Tibial nerve (tissue), 3 donors: ENCODE measurements at regions not wholly inside any gene's neighbourhood (a gene's known extent, or its start where the extent isn't known, plus 50 kb on each side); places are given as distances from the start of the nearest gene placed in this dataset.

Source experiments
- CTCF ChIP-seq, 5 experiments: fragments of 200-600 bp in 3 of 5; fragments of 450-650 bp in 2 of 5; sonication (generic) in 3 of 5; IDR thresholded peaks; one replicate each; pipeline ENCODE4 v1.5.1; 2016 to 2019; ENCODE audit warnings: antibody characterized with exemption in 5 of 5, mild to moderate bottlenecking in 3 of 5, moderate library complexity in 2 of 5
- POLR2A ChIP-seq, 2 donors: fragments of 450-650 bp; IDR thresholded peaks; one replicate each; pipeline ENCODE4 v1.6.1; 2017; ENCODE audit warnings: antibody characterized with exemption in 2 of 2, mild to moderate bottlenecking in 2 of 2, moderate library complexity in 2 of 2

GRCh38 chr12:94862421-94862820 is 141.1 kb downstream of the NDUFA12 start:
- TF ChIP-seq CTCF (IDR thresholded peaks at IDR 0.05), result no peak
- no peak for TF ChIP-seq POLR2A (IDR thresholded peaks at IDR 0.05)
